Naive B cell (primary cell): ENCODE measurements at regions not wholly inside any gene's neighbourhood (a gene's known extent, or its start where the extent isn't known, plus 50 kb on each side); places are given as distances from the start of the nearest gene placed in this dataset.

Source experiments
- ATAC-seq, 2 donors: fragments of 150-1000 bp; cut with Tn5 transposase; 2 replicates each; pipeline ENCODE4 v1.10.0; 2021; ENCODE audit warnings: low read depth in 2 of 2, mild to moderate bottlenecking in 2 of 2, moderate library complexity in 2 of 2
- DNase-seq: peaks from one replicate; pipeline ENCODE4 v3.0.0; 2022
- H3K27ac Mint-ChIP-seq, 6 donors: one replicate each; pipeline ENCODE4 v1.8.0; 2020 to 2022; ENCODE audit warnings: mild to moderate bottlenecking in 6 of 6, mixed read lengths in 6 of 6, moderate library complexity in 5 of 6, inconsistent platforms in 2 of 6
- H3K27me3 Mint-ChIP-seq, 3 donors: one replicate each; pipeline ENCODE4 v1.8.0; 2021 to 2022; ENCODE audit warnings: mixed read lengths in 3 of 3, mild to moderate bottlenecking in 1 of 3
- H3K36me3 Mint-ChIP-seq, 2 donors: one replicate each; pipeline ENCODE4 v1.8.0; 2020 to 2022; ENCODE audit warnings: mixed read lengths in 2 of 2, inconsistent platforms in 1 of 2, mild to moderate bottlenecking in 1 of 2
- H3K4me1 Mint-ChIP-seq, 3 donors: one replicate each; pipeline ENCODE4 v1.8.0; 2020 to 2022; ENCODE audit warnings: mixed read lengths in 3 of 3, inconsistent platforms in 1 of 3, mild to moderate bottlenecking in 1 of 3, moderate library complexity in 1 of 3
- H3K4me3 Mint-ChIP-seq, 8 donors: one replicate each; pipeline ENCODE4 v1.8.0; 2020 to 2022; ENCODE audit warnings: mild to moderate bottlenecking in 8 of 8, mixed read lengths in 8 of 8, moderate library complexity in 8 of 8, inconsistent platforms in 2 of 8
- H3K9me3 Mint-ChIP-seq, 7 donors: one replicate each; pipeline ENCODE4 v1.8.0; 2020 to 2022; ENCODE audit warnings: mixed read lengths in 7 of 7, mild to moderate bottlenecking in 5 of 7, inconsistent platforms in 2 of 7, moderate library complexity in 1 of 7

DNA sequence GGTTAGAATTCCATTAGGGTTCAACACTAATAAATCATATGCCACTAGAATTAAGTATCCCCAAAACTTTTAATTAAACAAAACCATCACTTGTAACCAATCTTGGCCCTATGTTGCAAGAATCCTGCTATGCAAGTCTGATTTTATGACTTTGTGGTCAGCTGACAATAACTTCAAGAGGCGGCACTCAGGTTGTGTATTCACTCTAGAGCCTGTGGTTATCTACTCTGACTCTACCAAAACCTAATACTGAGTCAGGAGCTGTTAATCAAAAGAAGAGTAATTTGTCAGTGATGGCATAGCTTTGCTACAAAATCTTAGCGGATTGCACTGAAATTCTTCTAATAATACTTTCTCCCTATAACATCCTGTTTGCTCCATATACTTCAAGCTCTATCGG is 253.7 kb downstream of the AASDHPPT start:
- H3K27ac Mint-ChIP-seq = no peak overlapping the region
- no peaks in the 10 kb centered on the region for H3K4me1 Mint-ChIP-seq
- H3K36me3 Mint-ChIP-seq = no peaks in the 10 kb centered on the region
- DNase-seq (no peak), ATAC-seq (no peak)
- no peaks in the 10 kb centered on the region for H3K27me3 Mint-ChIP-seq
- no peak overlapping the region for H3K4me3 Mint-ChIP-seq
- H3K9me3 Mint-ChIP-seq = peaks cover 0 to 16% (median 5%) of the 10 kb centered on the region in 7 donors

DNA sequence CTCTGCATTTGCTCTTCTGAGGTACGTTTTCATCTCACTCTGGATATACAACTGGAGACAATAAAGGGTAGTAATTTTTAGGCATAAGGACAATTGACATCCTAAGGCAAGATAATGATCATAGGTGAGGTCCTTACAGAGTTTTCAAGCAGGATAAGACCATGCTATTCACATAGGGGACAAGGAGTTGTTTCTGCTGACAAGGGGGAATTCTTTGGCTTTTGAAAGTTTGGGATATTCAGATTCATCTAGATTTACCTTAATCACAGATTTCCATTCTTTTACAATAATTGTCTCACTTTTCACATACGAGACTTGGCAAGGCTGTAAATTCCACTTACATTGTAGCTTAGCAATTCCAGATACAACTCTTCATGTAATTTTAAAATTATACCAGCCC is 256.2 kb downstream of the AASDHPPT start:
- H3K4me3 Mint-ChIP-seq = no peak overlapping the region
- H3K27ac Mint-ChIP-seq = no peak overlapping the region
- H3K9me3 Mint-ChIP-seq = peaks cover 0 to 12% (median 6%) of the 10 kb centered on the region in 7 donors

DNA sequence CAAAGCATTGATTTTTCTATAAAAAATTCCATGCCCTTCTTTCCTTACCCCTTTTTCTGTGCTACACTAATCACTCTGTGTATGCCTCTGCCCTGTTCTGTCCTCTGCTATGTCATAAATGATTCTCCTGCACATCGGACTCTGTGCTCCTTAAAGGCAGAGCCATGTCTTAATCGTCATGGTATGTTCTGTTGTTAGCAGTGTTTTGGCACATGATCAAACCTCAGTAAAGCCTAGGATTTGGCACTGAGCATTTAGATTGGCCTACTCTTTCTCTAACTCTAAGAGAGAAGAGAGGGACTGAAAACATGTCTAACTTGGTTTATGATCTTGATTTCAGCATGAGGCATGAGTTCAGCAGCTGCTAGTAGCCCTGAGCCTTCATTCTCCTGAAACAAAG is 266.9 kb downstream of the AASDHPPT start:
- H3K4me3 Mint-ChIP-seq = no peak overlapping the region
- H3K27ac Mint-ChIP-seq = no peak overlapping the region
- no peaks in the 10 kb centered on the region for H3K27me3 Mint-ChIP-seq
- H3K9me3 Mint-ChIP-seq = peaks cover 0 to 8% (median 3%) of the 10 kb centered on the region in 7 donors
- ATAC-seq (no peak), DNase-seq (no peak)
- H3K36me3 Mint-ChIP-seq = no peaks in the 10 kb centered on the region
- no peaks in the 10 kb centered on the region for H3K4me1 Mint-ChIP-seq

More for the DNA sequence above, 256.2 kb downstream of the AASDHPPT start:
- Mint-ChIP-seq H3K27me3 (no peaks in the 10 kb centered on the region), H3K4me1 (no peaks in the 10 kb centered on the region), H3K36me3 (no peaks in the 10 kb centered on the region)
- no peak for DNase-seq
- no peak for ATAC-seq

DNA sequence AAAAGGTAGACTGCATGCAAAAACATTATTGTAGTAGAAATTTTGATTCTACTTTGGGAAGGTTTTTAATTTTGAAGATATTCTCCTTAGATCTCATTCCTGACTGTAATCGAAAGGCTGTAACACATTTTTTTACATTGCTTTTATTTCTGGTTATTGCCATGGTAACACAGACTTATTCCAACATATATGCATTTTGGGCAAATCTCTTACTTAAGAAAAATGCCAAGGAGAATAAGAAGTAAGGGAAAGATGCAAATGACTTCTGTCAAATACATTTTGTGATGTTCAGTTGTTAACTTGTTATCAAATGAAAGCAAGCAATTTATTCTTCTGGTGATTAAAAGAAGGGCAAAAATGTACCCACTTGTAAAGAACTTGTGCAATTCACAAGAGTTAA is 267.5 kb downstream of the AASDHPPT start:
- Mint-ChIP-seq H3K4me3 (no peak overlapping the region), H3K36me3 (no peaks in the 10 kb centered on the region), H3K27ac (no peak overlapping the region), H3K27me3 (no peaks in the 10 kb centered on the region), H3K4me1 (no peaks in the 10 kb centered on the region), H3K9me3 (peaks cover 0 to 12% (median 3%) of the 10 kb centered on the region in 7 donors)
- no peak for ATAC-seq
- DNase-seq = no peak

DNA sequence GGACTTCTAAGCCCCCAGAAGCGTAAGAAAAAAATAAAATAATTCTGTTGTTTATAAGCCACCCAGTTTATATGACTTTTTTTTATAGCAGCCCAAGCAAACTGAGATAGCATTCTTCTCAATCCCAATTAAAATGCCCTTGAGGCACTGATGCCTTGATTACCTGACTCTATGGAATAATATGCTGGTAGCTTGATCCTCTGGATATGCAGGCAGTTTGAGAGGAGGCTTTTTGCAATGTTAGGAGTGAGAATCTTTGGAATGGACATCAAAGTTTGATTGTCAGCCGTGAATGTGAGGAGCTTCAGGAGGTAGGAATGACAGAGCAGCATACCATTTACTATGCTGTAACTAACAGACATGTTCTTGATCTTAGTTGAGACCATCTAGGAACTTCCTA is 275.6 kb downstream of the AASDHPPT start:
- peaks cover 0 to 16% (median 3%) of the 10 kb centered on the region in 7 donors for H3K9me3 Mint-ChIP-seq
- no peaks in the 10 kb centered on the region for H3K27me3 Mint-ChIP-seq
- no peak overlapping the region for H3K4me3 Mint-ChIP-seq
- no peaks in the 10 kb centered on the region for H3K36me3 Mint-ChIP-seq
- H3K4me1 Mint-ChIP-seq = no peaks in the 10 kb centered on the region
- peak overlapping the region in 1 of 6 donors; percentile 28 for H3K27ac Mint-ChIP-seq
- no peak for DNase-seq
- ATAC-seq = no peak

DNA sequence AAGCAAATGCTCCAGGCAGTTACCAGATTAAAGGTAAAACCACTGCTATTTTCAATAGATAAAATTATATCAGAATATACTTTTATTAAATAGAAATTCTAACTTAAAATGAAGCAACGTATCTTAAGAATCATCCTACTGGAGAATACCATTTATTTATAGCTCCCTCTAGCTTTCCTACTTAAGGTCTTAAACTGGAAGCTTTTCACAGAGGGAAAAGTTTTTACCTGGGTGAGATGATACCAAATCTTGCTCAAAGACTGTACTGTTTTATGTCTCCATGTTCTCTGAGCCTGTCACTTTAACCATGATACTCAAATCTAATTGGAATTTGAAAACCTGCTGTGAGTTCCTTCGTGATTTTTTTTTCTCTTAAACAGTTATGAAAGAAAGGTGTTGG is 291.8 kb downstream of the AASDHPPT start:
- ATAC-seq (no peak), DNase-seq (no peak)
- H3K27ac Mint-ChIP-seq = no peak overlapping the region
- H3K9me3 Mint-ChIP-seq = peaks cover 0 to 6% (median 0%) of the 10 kb centered on the region in 7 donors
- H3K36me3 Mint-ChIP-seq = no peaks in the 10 kb centered on the region
- H3K27me3 Mint-ChIP-seq = no peaks in the 10 kb centered on the region
- H3K4me3 Mint-ChIP-seq = no peak overlapping the region
- no peaks in the 10 kb centered on the region for H3K4me1 Mint-ChIP-seq

DNA sequence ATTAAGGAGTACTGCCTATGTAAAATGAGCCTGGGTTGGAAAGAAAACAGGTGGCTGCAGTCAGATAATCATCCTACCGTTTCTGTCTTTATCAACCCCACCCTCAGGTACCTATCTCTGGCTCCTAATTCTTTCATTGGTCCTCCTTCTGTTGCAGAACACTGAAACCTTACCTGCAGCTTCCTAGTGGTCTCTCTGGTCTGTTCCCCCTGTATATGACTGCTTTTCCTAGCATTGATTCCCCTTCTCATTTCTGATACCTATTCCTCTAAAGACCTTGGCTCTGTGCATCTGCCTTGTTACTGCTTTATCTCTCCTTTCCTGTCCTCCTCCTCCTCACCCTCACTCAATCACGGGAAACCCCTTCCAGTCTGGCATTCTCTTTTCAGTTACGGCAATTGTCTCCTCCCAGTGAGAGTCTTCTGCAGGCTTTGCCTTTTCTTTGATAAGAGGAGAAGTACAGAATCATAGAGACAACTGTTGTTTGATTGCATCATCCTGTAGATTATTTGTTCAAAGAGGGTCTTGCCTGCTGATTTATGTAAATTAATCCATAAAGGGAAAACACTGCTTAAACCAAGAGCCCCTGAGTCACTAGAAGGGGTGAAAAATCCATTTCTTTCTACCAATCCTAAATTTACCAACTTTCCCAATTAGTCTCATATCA is 301.2 kb downstream of the AASDHPPT start:
- DNase-seq (no peak), ATAC-seq (no peak)
- Mint-ChIP-seq H3K9me3 (peaks cover 0 to 13% (median 2%) of the 10 kb centered on the region in 7 donors), H3K36me3 (no peaks in the 10 kb centered on the region), H3K27ac (no peak overlapping the region), H3K27me3 (no peaks in the 10 kb centered on the region), H3K4me1 (no peaks in the 10 kb centered on the region), H3K4me3 (no peak overlapping the region)

DNA sequence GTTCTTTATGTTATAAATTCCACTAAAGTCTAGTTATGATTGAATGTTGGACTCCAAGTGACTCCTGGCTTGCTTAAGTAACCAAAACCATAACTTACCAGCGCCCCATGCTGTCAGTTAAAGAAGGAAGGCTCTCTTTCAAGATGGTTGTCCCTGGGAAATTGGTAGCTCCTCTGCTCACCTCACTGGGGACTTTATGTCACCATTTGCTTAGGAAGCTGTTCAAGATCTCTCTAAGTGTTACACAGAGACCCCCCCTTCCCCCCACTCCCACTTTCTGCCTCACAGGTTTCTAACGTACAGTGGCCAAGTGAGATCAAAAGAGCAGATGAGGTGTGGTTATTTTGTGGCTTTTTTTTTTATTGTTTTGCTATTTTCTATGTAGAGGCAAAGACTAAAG is 301.8 kb downstream of the AASDHPPT start:
- no peaks in the 10 kb centered on the region for H3K4me1 Mint-ChIP-seq
- DNase-seq (no peak), ATAC-seq (no peak)
- H3K4me3 Mint-ChIP-seq = no peak overlapping the region
- no peak overlapping the region for H3K27ac Mint-ChIP-seq
- peaks cover 0 to 19% (median 2%) of the 10 kb centered on the region in 7 donors for H3K9me3 Mint-ChIP-seq
- H3K27me3 Mint-ChIP-seq = no peaks in the 10 kb centered on the region
- H3K36me3 Mint-ChIP-seq = no peaks in the 10 kb centered on the region

DNA sequence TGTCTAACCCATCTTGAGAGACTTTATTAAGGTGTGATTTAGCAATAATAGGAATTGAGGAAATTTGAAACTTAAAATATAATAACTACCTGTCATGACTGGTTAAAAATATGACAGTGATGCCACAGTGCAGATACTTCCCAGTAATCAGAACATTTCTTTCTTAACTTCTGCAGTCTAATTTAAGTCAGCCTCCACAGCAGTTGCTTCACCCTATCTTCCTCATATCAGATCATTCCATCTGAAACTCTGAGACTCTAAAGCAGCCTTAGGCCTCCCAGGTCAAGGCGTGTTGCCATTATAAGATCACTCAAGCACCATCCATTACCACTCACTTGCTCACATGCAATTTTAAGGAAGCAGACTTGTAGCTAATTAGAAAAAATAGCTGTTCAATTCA is 302.2 kb downstream of the AASDHPPT start:
- Mint-ChIP-seq H3K36me3 (no peaks in the 10 kb centered on the region), H3K4me3 (no peak overlapping the region), H3K27me3 (no peaks in the 10 kb centered on the region), H3K9me3 (peaks cover 0 to 20% (median 2%) of the 10 kb centered on the region in 7 donors), H3K27ac (no peak overlapping the region), H3K4me1 (no peaks in the 10 kb centered on the region)
- ATAC-seq = no peak
- no peak for DNase-seq

DNA sequence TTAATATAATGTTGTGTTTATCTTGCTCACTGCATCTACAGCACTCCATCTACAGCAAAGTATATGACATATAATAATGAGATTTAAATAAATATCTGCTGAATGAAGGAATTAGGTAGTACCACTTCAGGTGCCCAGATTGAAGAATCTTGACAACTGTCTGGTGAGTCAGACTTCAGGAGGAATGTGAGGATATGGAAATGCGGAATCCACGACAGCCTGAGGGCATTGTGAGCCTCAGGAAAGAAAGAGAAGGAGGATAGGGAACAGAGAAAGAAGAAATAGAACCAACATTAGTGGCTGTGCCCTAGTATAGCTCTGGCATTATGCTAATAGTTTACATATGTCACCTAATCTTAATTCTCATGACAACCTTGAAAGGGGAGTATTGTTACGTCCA is 304.4 kb downstream of the AASDHPPT start:
- Mint-ChIP-seq H3K27me3 (no peaks in the 10 kb centered on the region), H3K36me3 (no peaks in the 10 kb centered on the region), H3K4me1 (no peaks in the 10 kb centered on the region), H3K9me3 (peaks cover 0 to 16% (median 2%) of the 10 kb centered on the region in 7 donors), H3K27ac (peak overlapping the region in 1 of 6 donors; percentile 69), H3K4me3 (no peak overlapping the region)
- DNase-seq = no peak
- no peak for ATAC-seq

DNA sequence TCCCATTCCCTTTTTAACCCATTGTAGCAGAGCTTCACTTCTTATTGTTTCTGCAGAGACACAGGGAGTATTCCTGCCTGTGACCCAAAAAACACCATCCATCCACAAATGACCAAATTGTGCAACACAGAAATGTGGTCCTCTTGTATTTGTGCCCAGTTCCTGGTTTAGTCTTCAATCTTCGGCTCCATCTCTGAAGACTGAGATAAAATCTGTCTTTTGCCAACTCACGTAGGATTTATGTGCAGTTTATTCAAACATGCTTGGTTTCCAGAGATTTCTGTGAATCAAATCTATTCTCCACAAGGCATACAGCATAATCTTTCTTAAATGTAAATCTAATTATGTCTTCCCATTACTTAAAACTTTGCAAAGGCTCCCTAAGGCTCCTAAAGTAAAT is 307.0 kb downstream of the AASDHPPT start:
- H3K4me3 Mint-ChIP-seq = no peak overlapping the region
- H3K36me3 Mint-ChIP-seq = no peaks in the 10 kb centered on the region
- no peaks in the 10 kb centered on the region for H3K27me3 Mint-ChIP-seq
- H3K9me3 Mint-ChIP-seq = peaks cover 3 to 12% (median 8%) of the 10 kb centered on the region in 7 donors
- DNase-seq (no peak), ATAC-seq (no peak)
- H3K27ac Mint-ChIP-seq = no peak overlapping the region
- H3K4me1 Mint-ChIP-seq = no peaks in the 10 kb centered on the region

DNA sequence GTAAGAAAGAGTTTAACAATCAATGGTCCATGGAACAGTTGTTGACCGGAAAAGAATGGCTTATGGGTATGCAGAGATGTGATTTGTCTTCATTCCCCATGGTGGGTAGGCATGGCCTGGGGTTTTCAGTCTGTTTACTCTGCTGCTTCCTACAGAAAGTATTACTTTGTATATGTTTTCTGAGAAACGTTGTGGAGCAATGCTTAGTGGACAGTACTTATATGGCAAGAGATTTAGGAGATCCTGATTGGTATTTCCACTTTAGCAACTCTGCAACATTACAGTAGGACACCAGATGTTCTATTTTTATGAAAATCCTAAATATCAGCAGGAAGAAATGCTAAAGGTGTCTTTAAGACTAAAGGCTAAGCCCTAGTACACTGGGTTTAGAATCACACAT is 309.1 kb downstream of the AASDHPPT start:
- no peak overlapping the region for H3K4me3 Mint-ChIP-seq
- ATAC-seq = no peak

DNA sequence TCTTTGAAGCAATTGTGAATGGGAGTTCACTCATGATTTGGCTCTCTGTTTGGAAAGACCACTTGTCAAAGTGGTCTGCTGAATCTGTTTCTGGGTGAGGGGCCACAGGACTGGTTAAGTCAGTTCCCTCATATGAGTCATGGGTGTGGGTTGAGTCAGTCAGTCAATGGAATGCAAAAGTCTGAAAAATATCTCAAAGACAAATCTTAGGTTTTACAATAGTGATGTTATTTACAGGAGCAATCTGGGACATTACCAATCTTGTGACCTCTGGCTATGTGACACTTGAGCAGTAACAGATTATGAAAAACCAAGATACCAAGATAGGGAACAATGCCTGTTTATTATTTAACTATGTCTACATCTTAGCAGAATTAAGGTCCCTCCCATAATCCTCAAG is 311.6 kb downstream of the AASDHPPT start:
- no peaks in the 10 kb centered on the region for H3K4me1 Mint-ChIP-seq
- no peak for DNase-seq
- no peak overlapping the region for H3K4me3 Mint-ChIP-seq
- no peak overlapping the region for H3K27ac Mint-ChIP-seq
- ATAC-seq = no peak
- no peaks in the 10 kb centered on the region for H3K36me3 Mint-ChIP-seq
- no peaks in the 10 kb centered on the region for H3K27me3 Mint-ChIP-seq
- H3K9me3 Mint-ChIP-seq = peaks cover 3 to 11% (median 7%) of the 10 kb centered on the region in 7 donors

More for the DNA sequence above, 309.1 kb downstream of the AASDHPPT start:
- Mint-ChIP-seq H3K27ac (no peak overlapping the region), H3K9me3 (peaks cover 3 to 11% (median 7%) of the 10 kb centered on the region in 7 donors), H3K4me1 (no peaks in the 10 kb centered on the region), H3K27me3 (no peaks in the 10 kb centered on the region), H3K36me3 (no peaks in the 10 kb centered on the region)
- DNase-seq = no peak

DNA sequence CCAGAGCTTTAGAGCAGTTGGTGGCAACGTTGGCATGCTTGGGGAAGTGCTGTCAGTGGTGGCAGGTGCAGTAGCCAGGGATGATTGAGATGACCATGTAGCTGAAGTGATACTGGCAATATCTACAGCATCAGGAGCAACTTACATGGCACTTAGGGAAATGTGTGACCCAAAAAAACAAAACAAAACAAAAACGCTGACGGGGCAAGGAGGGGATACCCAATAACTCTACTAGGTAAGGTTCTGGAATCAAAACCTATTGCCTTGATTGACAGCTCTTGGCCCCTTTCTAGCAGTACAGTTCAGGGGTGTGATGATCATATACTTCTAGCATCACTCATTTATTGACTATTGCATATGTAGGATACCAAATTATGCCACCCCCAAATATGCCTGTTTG is 312.6 kb downstream of the AASDHPPT start:
- no peak overlapping the region for H3K27ac Mint-ChIP-seq
- no peak overlapping the region for H3K4me3 Mint-ChIP-seq
- ATAC-seq = no peak
- peaks cover 6 to 9% (median 7%) of the 10 kb centered on the region in 7 donors for H3K9me3 Mint-ChIP-seq
- no peaks in the 10 kb centered on the region for H3K4me1 Mint-ChIP-seq
- no peaks in the 10 kb centered on the region for H3K36me3 Mint-ChIP-seq
- no peak for DNase-seq
- no peaks in the 10 kb centered on the region for H3K27me3 Mint-ChIP-seq
